CD4-positive, alpha-beta T cell treated with Interleukin-6 for 4 hours (primary cell): ENCODE measurements at regions not wholly inside any gene's neighbourhood (a gene's known extent, or its start where the extent isn't known, plus 50 kb on each side); places are given as distances from the start of the nearest gene placed in this dataset.

Experiments used
- DNase-seq: peaks from one replicate; pipeline ENCODE4 v3.0.0-alpha.2; 2020; ENCODE audit warnings: mixed read lengths

DNA sequence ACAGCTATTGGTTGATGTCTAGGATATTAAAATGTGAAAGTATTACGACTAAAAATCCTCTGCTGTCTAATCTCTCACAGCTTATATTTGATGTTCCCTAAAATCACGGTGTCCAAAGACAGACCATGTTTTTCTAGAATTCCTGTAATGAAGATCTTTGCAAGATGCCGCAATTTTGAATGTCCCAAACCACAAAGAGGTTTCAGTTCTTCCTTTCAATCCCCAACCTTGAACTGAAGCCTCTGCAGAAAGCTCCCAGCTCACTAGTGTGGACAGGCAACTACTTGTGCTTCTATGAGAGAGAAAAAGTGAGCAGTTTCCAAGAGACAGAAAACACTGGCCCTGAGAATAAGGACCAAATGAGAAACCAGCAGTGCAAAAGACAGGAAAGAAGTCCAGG is 370.1 kb downstream of the FOXA2 start:
- no peak for DNase-seq

DNA sequence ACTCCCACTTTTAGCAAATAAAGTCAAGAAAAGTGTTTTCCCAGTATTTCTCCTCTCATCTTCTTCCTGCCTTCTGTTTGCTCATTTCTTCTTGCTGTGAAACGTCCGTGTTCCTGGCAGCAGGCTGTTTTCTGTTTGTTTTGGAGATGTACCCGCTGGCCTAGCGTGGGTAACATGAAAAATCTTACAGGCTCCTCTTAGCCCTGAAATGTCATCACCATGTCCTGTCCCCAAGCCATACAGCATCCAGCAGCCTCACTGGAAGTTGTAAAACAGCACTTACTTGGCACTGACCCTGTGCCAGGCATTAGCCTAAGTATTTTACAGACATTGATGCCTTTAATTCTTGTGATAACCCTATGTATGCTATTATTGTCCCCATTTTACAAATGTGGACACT is 371.1 kb downstream of the FOXA2 start:
- no peak for DNase-seq

DNA sequence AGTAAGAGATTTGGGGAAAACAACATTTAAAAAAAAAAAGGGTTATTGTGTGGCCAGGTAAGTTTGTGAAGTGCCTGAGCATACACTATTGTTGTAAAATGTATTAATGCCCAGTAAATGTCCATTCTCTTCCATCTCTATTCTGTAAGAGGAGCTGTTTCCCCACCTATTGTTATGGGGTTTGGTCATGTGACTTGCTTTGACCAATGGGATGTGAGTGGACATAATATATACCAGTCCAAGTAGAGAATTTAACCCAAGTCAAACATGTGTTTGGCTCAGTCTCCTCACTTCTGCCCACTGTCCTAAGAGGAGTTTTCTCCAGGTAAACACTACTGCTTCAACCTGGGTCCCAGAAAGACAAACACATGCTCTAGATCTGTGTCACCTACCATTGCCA is 377.1 kb downstream of the FOXA2 start:
- no peak for DNase-seq

GRCh38 chr20:22204801-22205200 is 379.6 kb downstream of the FOXA2 start:
- DNase-seq: no peak

DNA sequence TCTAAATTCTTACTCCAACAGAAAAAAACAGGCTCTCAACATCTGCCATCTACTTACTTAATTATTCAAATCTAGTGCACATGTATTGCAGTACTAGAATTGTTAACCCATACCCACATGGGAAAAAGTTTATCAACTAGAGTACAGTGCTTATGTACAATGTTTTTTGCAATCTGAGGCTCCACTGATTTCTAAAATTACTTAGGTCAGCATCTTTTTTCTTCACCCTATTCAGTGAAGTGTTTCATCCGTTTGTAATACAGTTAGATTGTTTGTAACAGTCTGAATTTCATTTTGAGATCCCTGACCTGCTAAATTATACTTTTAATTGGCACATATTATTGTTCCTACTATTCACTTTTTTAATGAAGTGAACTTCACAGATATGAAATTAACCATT is 402.2 kb downstream of the FOXA2 start:
- DNase-seq: no peak

GRCh38 chr20:22180244-22180643 is 404.1 kb downstream of the FOXA2 start:
- DNase-seq: no peak

- no peak for DNase-seq
Measured at GRCh38 chr20:22160101-22160652, 424.2 kb downstream of the FOXA2 start.

- DNase-seq: no peak
Measured at GRCh38 chr20:22159276-22159675, 425.1 kb downstream of the FOXA2 start.

DNA sequence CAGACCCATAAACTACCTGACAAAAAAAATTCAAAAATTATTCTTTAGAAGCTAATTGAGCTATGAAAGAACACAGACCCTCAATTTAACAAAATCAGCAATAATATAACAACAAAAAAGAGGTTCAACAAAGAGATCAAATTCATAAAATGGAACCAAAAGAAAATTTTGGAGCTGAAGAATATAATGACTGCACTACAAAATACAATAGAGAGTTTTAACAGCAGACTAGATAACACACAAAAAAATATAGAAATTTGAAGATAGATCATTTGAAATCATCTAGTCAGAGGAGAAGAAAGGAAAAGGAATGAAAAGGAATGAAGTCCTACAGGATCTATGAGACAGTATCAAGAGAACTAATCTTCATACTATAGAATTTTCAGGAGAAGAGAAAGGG is 422.1 kb downstream of the PAX1 start:
- no peak for DNase-seq

- no peak for DNase-seq
Measured at GRCh38 chr20:22106308-22106938, 401.0 kb downstream of the PAX1 start.

- DNase-seq: no peak
Measured at GRCh38 chr20:22101606-22102005, 396.1 kb downstream of the PAX1 start.

DNA sequence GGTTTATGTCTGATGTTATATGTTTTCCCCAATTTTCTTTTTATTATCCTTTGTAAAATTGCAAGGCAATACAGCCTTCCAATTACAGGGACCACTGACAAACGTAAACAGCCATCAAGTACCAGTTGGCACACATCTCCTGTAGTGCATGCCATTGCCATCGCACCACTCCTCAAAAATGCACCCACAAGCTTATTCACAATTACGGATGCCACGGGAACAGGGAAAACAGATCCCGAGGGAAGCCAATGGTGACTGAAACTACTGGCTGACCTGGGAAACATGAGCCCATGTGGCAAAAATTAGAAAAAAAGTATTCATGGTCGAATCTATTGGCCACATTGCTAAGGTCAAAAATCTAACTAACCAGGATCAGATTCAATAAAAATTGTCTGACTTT is 395.2 kb downstream of the PAX1 start:
- no peak for DNase-seq

- no peak for DNase-seq
Measured at GRCh38 chr20:22099348-22099747, 393.9 kb downstream of the PAX1 start.

DNA sequence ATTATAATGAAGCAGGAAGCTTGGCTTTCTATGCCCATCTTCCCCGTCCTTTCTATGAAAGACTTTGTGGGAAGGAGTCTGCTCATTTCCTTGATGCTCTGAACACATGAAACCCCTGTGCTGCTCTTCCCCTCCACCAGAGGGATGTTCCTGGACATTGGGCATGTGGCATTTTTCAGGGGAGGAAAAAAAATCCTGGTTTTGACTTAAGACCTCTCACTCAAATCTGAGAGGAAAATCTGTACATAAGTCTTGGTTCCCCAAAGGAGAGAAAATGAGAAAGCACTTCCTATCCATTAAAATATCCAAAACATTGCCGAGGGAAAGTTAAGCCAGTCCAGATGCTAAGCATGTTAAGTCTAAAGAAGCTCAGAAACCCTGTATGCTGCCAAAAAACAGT is 393.0 kb downstream of the PAX1 start:
- DNase-seq: no peak

GRCh38 chr20:22093122-22093521 is 387.7 kb downstream of the PAX1 start:
- DNase-seq: no peak

DNA sequence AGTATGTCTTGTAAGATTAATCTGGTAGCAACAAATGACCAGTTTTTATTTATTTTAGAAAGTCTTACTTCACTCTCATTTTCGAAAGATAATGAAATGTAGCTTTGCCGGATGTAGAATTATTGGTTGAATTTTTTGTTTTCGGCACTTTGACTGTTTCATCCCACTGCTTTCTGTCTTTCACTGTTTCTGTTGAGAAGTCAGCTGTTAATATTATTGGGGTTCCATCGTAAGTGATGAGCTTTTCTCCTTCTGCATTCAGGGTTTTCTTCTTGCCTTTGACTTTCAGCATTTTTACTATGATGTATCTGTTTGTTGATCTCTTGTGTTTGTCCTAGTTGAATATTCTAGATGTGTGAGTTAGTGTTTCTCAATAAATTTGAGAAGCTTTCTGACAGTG is 383.4 kb downstream of the PAX1 start:
- DNase-seq: no peak

- DNase-seq: no peak
Measured at GRCh38 chr20:22080985-22081384, 375.5 kb downstream of the PAX1 start.

DNA sequence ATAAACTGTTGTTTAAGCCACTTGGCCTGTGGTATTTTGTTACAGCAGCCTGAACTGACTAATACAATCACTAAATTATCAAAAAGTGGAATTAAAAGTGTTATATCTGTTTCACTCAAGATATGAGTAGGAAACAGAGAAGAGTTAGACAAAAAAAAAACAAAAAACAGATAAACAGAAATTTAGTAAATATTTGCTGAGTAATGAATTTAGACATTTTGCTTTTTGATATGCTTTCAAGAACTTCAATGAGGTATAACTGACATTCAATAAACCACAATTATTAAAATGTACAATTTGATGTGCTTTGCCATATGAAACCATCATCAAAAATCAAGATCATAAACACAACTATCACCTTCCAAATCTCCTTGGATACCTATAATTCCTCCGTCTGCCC is 369.2 kb downstream of the PAX1 start:
- DNase-seq: no peak

DNA sequence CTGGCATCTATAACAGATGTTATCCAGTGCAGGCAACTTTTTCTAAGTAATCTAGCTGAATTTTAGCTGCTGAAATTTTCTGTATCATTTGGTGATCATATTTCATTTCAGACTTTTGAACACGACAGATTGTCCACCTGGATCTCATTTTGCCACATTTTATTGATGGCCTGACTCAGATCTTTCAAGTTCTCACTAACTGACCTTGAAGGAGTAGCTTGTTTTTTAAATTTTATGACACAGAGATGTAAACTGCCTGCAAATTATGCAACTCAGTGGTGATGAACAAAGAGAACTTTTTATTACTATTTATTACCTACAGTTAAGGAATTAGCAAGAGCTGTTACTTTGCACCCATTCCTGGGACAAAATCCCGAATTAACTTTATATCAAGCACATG is 366.4 kb downstream of the PAX1 start:
- DNase-seq: no peak

DNA sequence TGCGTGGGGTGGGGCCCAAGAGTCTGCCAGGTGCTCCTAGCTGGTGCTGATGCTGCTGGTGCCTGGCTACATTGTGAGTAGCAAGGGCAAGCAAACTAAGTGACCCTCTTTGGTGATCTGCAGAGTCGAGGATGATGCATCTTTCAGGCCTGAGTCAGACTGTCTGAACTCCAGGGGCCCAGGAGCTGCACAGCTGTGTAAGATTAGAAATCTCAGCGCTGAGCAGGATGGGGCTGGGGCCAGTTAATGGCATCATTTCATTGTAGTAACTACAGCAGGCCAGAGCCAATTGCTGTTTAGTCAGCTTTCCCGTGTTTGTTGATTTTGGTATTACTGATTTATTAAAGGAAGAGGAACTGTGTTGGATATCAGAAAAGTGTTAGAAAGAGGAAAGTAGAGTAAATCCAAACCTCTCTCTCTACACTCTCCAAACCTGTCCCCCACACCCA is 365.2 kb downstream of the PAX1 start:
- DNase-seq: no peak

DNA sequence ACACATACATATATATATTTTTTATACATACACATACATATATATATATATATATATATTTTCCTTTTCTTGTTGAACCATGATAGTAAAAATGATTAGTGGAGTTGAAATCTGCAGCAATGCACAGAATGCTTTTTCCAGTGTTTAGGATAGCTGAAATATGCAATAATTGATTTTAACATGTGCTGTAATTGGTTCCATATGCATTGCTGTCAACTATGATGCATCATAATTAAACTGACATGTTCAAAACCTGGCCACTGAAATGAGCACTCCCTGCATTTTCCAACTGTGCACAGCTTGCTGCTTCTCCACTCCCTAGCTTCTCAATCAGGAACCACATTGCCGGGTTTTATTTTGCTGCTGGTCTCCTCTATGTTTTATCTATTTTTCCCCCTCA is 358.3 kb downstream of the PAX1 start:
- no peak for DNase-seq

- no peak for DNase-seq
Measured at GRCh38 chr20:22062874-22063273, 357.4 kb downstream of the PAX1 start.

DNA sequence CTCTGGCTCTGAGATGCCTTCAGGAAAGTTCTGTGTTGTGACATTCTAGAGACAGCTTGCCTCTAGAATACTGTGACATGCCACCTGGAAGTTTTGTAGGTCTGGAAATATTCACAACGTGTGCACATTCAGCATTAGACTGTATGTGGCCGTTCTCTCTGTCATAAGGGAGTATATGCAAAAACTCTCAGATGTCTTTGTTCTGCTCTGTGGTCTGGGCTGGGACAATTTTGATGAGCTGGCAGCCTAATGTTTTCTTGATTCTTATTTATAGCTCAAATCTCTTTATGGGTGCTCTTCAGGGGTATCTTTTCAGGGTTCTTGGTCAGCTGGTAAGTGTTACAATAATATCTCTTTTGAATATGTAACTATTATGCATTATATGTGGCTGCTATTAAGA is 355.1 kb downstream of the PAX1 start:
- no peak for DNase-seq

DNA sequence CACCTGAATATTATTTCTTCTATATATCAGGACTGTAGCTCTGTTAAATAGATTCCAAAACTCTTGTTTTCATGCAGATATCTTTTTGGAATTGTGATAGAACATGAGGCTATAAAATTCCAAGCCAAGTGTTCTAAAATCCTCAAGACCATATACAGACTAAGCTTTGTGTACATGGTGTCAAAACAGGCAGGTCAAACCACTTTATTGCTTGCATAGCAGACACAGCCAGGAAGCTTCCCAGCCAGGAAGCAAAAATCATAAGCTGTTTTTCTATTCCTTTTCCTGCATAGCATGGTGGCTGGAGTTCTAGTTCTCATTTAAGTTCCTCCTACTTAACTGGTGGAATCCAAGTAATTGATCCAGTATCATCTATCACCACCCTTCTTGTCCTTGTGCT is 353.3 kb downstream of the PAX1 start:
- no peak for DNase-seq

- DNase-seq: no peak
Measured at GRCh38 chr20:22055981-22056380, 350.5 kb downstream of the PAX1 start.
